GM12878 (cell line): ENCODE measurements at regions not wholly inside any gene's neighbourhood (a gene's known extent, or its start where the extent isn't known, plus 50 kb on each side); places are given as distances from the start of the nearest gene placed in this dataset.
"Not testable (repeated sequence)": the region's sequence is repeated elsewhere in the genome, so short reads cannot be mapped to it uniquely, and the experiment has no call there.

Source experiments
- ATAC-seq: fragments of 200-7000 bp; cut with Tn5 transposase; 3 replicates; pipeline ENCODE4 v1.9.1; 2020; ENCODE audit warnings: mild to moderate bottlenecking, moderate library complexity
- BruUV-seq: library from RNA; stranded (reverse); fragments of 400-500 nt; replicated peaks from 2 replicates; lab custom pipeline; 2021; lab: Mats Ljungman, UMichigan
- CTCF ChIA-PET: fragments of 300-600 bp; sonication (Branson Sonifier 250); formaldehyde crosslinking; extraction: SDS; loops from one replicate; lab custom pipeline; 2021; ENCODE audit warnings: inconsistent platforms; lab: Yijun Ruan, JAX
- POLR2A ChIA-PET: fragments of 350-600 bp; formaldehyde crosslinking; extraction: SDS; loops from one replicate; lab custom pipeline; 2021; ENCODE audit warnings: inconsistent platforms; lab: Charles Lee
- RAD21 ChIA-PET: fragments of 300-600 bp; sonication (Branson Sonifier 250); formaldehyde crosslinking; loops from one replicate; lab custom pipeline; 2023; ENCODE audit warnings: antibody characterized with exemption; ENCODE audit not compliant: unreplicated experiment; lab: Charles Lee
- SMC1A ChIA-PET: fragments of 300-600 bp; sonication (Branson Sonifier 250); formaldehyde crosslinking; loops from one replicate; lab custom pipeline; 2023; ENCODE audit not compliant: unreplicated experiment, uncharacterized antibody; lab: Charles Lee
- DNase-seq: peaks from one replicate; pipeline ENCODE4 v3.0.0-alpha.2; 2011; ENCODE audit warnings: low read depth, low spot score
- FAIRE-seq: peaks from 3 replicates; lab custom pipeline; 2011; peaks lifted over from hg19 to GRCh38; lab: Jason Lieb, UNC
- H2AFZ ChIP-seq: 2 replicates; pipeline ENCODE4 v1.6.0; 2011; ENCODE audit warnings: low read depth, low read length, control low read depth; ENCODE audit not compliant: control insufficient read depth
- H3K27ac ChIP-seq: 2 replicates; pipeline ENCODE4 v1.5.1; 2011; ENCODE audit warnings: control low read depth; ENCODE audit not compliant: control insufficient read depth, insufficient read depth
- H3K27me3 ChIP-seq, 2 experiments: replicated peaks in 1 of 2; 2 replicates each; pipeline versions ENCODE4 v1.6.0 to v1.6.1; 2011; ENCODE audit warnings: low read length in 1 of 2; ENCODE audit not compliant: control insufficient read depth in 2 of 2, insufficient read depth in 2 of 2
- H3K36me3 ChIP-seq, 2 experiments: 2 replicates each; pipeline ENCODE4 v1.5.1; 2011; ENCODE audit warnings: low read length in 1 of 2; ENCODE audit not compliant: control insufficient read depth in 2 of 2, insufficient read depth in 2 of 2
- H3K4me1 ChIP-seq: 2 replicates; pipeline ENCODE4 v1.6.1; 2011; ENCODE audit warnings: mild to moderate bottlenecking, low read length, moderate library complexity, mixed read lengths; ENCODE audit not compliant: control insufficient read depth, insufficient read depth
- H3K4me2 ChIP-seq: 2 replicates; pipeline ENCODE4 v1.6.0; 2011; ENCODE audit warnings: control low read depth; ENCODE audit not compliant: control insufficient read depth, insufficient read depth
- H3K4me3 ChIP-seq: fragments of 200-600 bp; sonication (generic); 2 replicates; pipeline ENCODE4 v1.5.1; 2016
- H3K79me2 ChIP-seq: 2 replicates; pipeline ENCODE4 v1.6.0; 2011; ENCODE audit warnings: low read length; ENCODE audit not compliant: control insufficient read depth, insufficient read depth
- H3K9ac ChIP-seq: 2 replicates; pipeline ENCODE4 v1.8.0; 2011; ENCODE audit warnings: low read length, control low read depth, mixed read lengths; ENCODE audit not compliant: control insufficient read depth, insufficient read depth
- H3K9me3 ChIP-seq: replicated peaks from 3 replicates; pipeline ENCODE4 v1.5.1; 2011; ENCODE audit warnings: mild to moderate bottlenecking, low read length; ENCODE audit not compliant: control insufficient read depth, insufficient read depth
- H4K20me1 ChIP-seq: 2 replicates; pipeline ENCODE4 v1.6.0; 2011; ENCODE audit not compliant: control insufficient read depth, insufficient read depth
- ATF7 ChIP-seq: fragments of 450-650 bp; IDR thresholded peaks from 2 replicates; pipeline ENCODE4 v1.6.1; 2016; ENCODE audit warnings: low read depth, mild to moderate bottlenecking
- CBX3 ChIP-seq: fragments of 200-600 bp; sonication (generic); IDR thresholded peaks from 2 replicates; pipeline ENCODE4 v1.6.1; 2016; ENCODE audit warnings: low read depth, borderline replicate concordance
- ESRRA ChIP-seq: IDR thresholded peaks from 2 replicates; pipeline ENCODE4 v1.6.1; 2012; ENCODE audit warnings: mild to moderate bottlenecking, low read length, improper control_type of control experiment
- GABPA ChIP-seq: IDR thresholded peaks from 2 replicates; pipeline ENCODE4 v1.6.1; 2014; ENCODE audit warnings: antibody characterized with exemption, low read depth, mild to moderate bottlenecking, inconsistent platforms
- RELA ChIP-seq: fragments of 450-650 bp; IDR thresholded peaks from 2 replicates; pipeline ENCODE4 v1.8.0; 2014; ENCODE audit warnings: borderline replicate concordance; ENCODE audit not compliant: partially characterized antibody
- SMC3 ChIP-seq: IDR thresholded peaks from 2 replicates; pipeline ENCODE4 v1.6.1; 2011; ENCODE audit warnings: low read length, improper control_type of control experiment, borderline replicate concordance
- ZNF24 ChIP-seq: fragments of 450-650 bp; IDR thresholded peaks from 2 replicates; pipeline ENCODE4 v1.6.1; 2017; ENCODE audit warnings: antibody characterized with exemption, mild to moderate bottlenecking
- WGBS: methylation state at CpG from one replicate; pipeline ENCODE4 v1.1.6; 2016; ENCODE audit warnings: low lambda C conversion rate; ENCODE audit not compliant: insufficient replicate concordance, insufficient coverage; ENCODE audit errors: missing lambda C conversion rate; 5-methylcytosine and 5-hydroxymethylcytosine counted together
- in situ Hi-C: fragments of 300-500 bp; cut with MboI; formaldehyde crosslinking; loops from 9 replicates; pipeline ENCODE4 v1.14.3; 2018; ENCODE audit warnings: mixed read lengths
- intact Hi-C: fragments of 100-400 bp; cut with micrococcal nuclease; formaldehyde crosslinking; loops from one replicate; pipeline ENCODE4 v1.14.2; 2022; ENCODE audit not compliant: unreplicated experiment
- TF ChIP-seq, protein P1 (sequence below): fragments of 450-650 bp; conservative IDR thresholded peaks from 2 replicates; pipeline ENCODE4 v1.6.1; 2017; ENCODE audit warnings: mild to moderate bottlenecking, moderate library complexity

- H3K79me2 ChIP-seq = no peaks in the 10 kb centered on the region
- 44% methylated on average over 1 of the region's 1 CpG for WGBS
Observed at GRCh38 chr20:40016392-40016791, 672.6 kb downstream of the MAFB start.

GRCh38 chr20:40012026-40012425 is 677.0 kb downstream of the MAFB start:
- FAIRE-seq, H3K79me2 ChIP-seq, H3K9me3 ChIP-seq, H4K20me1 ChIP-seq, CTCF ChIA-PET, H2AFZ ChIP-seq, RAD21 ChIA-PET, POLR2A ChIA-PET, H3K4me1 ChIP-seq, ATAC-seq, intact Hi-C loops, SMC1A ChIA-PET, H3K36me3 ChIP-seq, in situ Hi-C loops, H3K4me2 ChIP-seq, BruUV-seq, DNase-seq, H3K27me3 ChIP-seq, H3K4me3 ChIP-seq, H3K27ac ChIP-seq, H3K9ac ChIP-seq: not testable (repeated sequence)
- 23% methylated on average over 4 of the region's 5 CpGs for WGBS

More at GRCh38 chr20:40016392-40016791, 672.6 kb downstream of the MAFB start:
- RAD21 ChIA-PET = no interaction called here
- no peak overlapping the region for H3K4me2 ChIP-seq
- no peak for DNase-seq
- no peak for ATAC-seq
- H3K27ac ChIP-seq = no peak overlapping the region
- no peak for FAIRE-seq
- H3K36me3 ChIP-seq = no peaks in the 10 kb centered on the region
- H3K27me3 ChIP-seq = no peaks in the 10 kb centered on the region; a peak in 1 of 4 replicates
- no peak for TF ChIP-seq ATF7
- no peak for TF ChIP-seq ZNF24
- TF ChIP-seq GABPA = no peak
- no peak for TF ChIP-seq ESRRA
- no peak for TF ChIP-seq SMC3
- TF ChIP-seq CBX3 = no peak
- TF ChIP-seq, protein P1, sequence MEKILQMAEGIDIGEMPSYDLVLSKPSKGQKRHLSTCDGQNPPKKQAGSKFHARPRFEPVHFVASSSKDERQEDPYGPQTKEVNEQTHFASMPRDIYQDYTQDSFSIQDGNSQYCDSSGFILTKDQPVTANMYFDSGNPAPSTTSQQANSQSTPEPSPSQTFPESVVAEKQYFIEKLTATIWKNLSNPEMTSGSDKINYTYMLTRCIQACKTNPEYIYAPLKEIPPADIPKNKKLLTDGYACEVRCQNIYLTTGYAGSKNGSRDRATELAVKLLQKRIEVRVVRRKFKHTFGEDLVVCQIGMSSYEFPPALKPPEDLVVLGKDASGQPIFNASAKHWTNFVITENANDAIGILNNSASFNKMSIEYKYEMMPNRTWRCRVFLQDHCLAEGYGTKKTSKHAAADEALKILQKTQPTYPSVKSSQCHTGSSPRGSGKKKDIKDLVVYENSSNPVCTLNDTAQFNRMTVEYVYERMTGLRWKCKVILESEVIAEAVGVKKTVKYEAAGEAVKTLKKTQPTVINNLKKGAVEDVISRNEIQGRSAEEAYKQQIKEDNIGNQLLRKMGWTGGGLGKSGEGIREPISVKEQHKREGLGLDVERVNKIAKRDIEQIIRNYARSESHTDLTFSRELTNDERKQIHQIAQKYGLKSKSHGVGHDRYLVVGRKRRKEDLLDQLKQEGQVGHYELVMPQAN = no peak
- TF ChIP-seq RELA = no peak
- TF ChIP-seq, all 136 proteins: peak for 0
- no peak overlapping the region for H2AFZ ChIP-seq
- intact Hi-C loops = no loop called here
- ChIA-PET CTCF (no interaction called here), SMC1A (interaction anchor here (1.2 kb wide), 1 partner anchor 16 kb away, joined by 3 read pairs; no protein-coding TSS in a partner anchor), POLR2A (no interaction called here)
- no TSS peak for BruUV-seq
- no peak overlapping the region for H3K4me3 ChIP-seq
- in situ Hi-C loops = no loop called here
- no peaks in the 10 kb centered on the region for H3K9me3 ChIP-seq
- no peak overlapping the region for H3K9ac ChIP-seq
- no peaks in the 10 kb centered on the region for H3K4me1 ChIP-seq
- no peaks in the 10 kb centered on the region for H4K20me1 ChIP-seq
